ENCODE measurements at regions not wholly inside any gene's neighbourhood (a gene's known extent, or its start where the extent isn't known, plus 50 kb on each side); places are given as distances from the start of the nearest gene placed in this dataset.

DNA sequence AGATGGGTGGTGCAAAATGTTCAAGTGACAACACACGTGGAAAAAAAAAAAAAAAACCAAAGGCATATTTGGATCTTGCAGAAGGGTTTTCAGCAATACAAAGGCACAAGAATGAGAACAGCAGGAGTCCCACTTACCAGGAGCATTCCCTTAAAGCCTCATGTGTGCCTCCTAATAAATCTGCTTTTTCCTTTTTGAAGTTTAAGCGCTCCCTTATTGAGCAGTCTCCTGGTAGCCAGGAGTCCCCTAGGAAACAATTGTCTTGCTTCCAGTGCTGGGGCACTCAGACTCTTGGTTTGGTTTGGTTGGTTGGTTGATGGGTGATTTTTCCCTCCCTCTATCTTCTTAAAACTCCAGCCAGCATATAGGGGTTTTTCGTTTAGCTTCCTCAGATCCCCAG lies 321.8 kb upstream of the NFE2L3 start:
- no peak for DNase-seq

DNA sequence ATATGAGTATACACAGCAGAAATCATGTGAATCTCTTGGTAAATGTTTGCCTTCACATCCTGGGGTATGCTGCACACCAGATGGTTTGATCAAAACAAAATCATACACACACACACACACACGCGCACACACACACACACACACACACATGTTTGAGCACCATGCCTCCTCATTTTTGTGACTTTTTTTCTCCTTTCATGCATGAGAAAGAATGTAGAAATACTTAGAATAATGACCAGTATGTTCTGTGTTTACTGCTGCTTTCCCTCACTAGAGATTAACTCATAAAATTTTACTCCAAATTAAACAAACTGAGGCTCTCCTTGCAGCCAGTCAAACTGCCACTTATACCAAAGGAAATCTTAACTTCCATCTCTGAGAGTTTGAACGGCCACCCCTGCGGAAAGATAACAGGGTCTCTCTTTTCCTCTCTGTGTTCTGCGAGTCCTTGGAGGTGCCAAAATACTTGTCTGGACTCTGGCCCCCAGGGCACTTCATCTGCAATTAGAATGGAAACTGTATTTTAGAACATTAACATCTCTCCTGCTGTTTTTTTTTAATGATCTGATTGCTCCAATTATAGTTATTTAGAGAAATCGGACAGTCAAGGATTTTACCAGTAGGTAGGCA lies 320.8 kb upstream of the NFE2L3 start:
- no peak for DNase-seq

DNA sequence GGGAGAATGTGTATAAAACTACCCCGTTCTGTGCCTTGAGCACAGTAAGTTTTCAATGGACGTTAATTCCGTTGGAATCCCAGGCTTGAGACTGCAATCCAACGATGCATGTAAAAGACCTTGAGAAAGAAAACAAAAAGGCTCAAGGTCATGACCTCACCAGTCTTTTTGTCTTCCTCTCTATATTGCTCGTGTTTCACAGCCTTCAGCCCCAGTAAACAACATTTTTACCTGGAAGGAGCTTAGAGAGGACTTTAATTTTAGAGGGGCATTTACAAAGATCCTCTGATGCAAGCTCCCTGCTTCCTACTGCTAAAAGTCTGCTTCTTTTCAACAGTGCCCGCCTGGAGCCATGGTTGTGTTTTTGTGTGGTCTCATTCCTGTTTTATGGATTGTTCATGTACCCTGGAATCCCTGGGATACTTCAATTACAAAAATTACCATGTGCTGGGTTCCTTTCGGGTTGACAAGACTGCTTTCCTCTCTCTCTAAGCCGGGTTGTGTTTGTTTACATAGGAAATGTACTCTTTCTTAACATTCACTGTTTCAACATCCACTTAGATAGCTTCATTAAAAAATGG lies 320.1 kb upstream of the NFE2L3 start:
- no peak for DNase-seq

DNA sequence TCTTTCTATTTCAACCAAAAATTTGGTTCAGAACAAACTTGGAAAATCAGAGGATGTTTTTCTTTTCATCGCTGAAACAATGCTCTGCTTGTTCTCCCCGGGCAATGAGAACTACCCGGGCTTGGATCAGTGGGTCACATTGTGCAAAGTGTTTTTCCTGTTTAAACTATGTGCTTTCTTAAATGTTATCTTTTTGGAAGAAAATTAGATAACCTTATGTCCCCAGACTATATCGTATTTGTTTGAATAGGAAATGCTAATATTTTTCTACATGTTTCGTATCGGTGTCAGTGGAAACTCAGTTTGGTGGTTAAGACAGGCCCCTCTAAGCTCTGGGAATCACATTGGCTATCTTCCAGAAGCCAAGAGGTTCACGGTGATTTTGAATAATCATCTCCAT lies 319.5 kb upstream of the NFE2L3 start:
- DNase-seq: no peak

DNA sequence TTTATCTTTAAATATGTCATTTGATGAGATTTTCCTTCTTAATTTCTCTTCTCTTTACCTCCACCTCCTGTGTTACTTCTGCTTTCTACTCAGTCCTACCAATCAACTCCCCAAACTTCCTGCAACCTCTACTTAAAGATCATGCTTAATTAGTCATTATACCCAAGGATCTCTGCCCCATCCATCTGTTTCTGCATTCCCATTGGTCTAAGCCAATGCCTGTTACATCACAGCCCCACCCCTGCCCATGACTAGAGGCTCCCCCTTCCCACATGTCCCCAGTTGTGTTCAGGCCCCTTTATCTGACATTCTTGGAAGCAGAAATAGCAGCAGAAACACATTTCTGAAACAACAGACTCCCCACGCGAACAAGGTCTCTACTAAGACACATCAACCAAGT lies 319.1 kb upstream of the NFE2L3 start:
- DNase-seq: no peak

DNA sequence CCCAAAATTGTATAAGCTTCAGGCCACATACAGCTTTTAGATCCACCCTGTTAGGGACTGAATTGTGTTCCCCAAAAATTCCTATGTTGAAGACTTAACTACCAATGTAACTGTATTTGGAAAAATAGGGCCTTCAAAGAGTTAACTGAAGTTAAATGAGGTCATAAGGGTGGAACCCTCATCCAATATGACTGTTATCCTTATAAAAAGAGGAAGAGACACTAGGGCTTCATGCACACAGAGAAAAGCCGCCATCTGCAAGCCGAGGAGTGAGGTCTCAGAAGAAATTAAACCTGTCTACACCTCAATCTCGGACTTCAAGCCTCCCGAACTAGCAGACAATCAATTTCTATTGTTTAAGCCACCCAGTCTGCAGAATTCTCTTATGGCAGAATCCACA lies 317.9 kb upstream of the NFE2L3 start:
- DNase-seq: no peak

DNA sequence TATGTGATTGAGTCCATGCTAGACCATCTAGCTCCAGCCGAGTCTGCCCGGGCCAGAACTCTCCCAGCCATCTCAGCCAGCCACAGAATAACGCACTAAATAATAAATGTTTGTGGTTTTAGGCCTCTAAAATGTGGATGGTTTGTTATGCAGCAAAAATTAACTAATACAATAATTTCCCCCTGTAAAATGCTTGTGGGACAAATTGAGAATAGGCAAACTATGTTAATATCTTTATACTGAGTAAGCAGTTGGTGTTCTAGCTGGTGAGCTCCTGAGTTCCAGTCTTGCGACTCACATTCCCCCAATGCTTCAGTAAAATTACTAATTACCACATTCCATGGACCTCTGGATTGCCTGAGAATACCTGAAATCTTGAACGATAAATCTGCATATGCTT lies 316.8 kb upstream of the NFE2L3 start:
- DNase-seq: no peak

DNA sequence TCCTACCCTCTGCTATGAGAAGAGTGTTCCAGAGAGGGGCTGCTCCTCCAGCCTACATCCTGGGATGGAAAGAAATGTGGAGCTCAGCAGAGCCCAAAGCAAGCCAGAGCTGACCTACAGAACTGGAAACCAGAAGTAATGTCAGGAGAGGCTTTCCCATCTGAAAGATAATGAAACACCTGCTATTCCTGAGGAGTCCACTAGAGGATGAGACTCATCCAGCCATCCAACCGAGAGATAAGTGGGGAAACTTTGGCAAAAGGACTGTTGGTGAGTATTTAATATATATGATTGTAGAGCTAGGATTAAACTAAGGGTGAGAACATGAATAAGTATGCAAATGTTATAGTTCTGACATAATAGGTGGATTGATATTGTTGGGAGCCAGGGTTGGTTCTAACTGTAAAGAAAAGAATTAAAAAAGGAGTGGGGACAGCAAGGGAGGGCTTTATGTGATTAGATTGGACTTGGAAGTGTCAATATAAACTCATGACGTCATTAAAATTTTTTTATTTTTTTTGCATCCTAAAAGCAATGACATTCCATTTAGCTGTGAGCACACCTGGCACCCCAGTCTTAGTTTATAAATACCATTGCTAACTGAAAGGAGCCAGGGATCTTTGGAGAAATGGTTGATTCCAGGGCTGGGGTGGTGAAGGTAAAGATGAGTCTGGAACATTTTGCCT lies 312.8 kb upstream of the NFE2L3 start:
- DNase-seq: no peak

DNA sequence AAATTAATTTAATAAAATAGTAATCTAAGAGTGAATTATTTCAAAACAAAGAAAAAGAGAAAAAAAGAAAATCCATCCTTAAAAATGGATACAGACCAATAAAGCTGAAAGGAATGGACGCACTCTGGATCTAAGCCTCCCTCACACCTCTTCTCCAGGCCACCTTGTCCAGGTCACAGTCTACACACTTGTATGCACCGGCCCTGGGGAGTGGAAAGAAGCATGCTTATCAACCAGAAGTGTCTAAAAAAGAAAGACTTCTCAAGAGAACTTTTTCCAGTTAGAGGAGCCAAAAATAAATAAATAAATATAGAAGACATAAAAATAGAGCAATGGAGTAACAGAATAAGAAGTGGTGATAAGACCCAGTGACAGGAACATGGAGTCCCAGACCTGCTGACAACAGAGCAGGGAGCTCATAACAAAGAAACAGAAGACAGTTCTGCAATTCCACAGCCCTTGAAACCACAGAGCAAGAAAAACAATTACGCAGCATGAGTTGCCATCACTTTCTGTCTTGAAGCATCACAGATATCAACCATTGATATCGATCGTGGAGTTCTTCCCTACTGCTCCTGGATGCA lies 311.7 kb upstream of the NFE2L3 start:
- no peak for DNase-seq

DNA sequence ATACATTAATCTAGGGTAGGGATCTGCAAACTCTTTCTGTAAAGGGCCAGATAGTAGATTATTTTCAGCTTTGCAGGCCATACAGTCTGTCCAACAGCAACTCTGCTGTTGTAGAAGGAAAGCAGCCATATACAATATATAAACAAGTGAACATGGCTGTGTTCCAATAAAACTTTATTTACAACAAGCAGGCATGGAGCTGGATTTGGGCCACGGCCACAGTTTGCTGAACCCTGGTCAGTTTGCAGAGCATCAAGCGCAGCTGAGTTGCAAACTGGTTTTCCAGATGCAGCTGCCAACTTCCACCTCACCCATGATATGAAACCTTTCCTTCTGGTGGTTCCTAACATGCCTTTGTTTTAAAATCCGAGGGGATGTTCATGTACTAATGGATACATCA lies 310.4 kb upstream of the NFE2L3 start:
- DNase-seq: no peak

DNA sequence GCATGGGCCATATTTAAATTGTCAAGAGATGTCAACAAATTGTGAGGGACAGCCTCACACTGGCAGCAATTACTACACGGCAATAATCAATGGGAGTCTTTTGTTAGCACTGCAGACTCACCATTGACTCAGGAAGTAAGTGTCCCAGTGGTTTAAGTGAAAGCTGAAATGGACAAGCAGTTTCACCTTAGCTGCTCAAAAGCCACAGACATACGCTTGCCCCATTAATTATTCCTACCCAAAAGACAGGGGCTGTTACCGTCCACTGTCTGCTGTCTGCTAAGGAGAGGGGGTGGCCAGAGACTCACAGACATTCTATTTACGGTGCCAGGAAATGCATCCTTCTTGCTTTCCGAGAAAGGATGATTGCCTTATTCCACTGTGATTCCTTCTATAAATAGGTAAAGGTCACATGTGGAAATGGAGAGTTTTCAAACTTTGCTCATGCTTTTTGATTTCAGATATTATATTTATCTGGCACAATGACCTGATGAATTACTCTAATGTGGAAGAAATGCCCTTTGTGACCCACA lies 309.7 kb upstream of the NFE2L3 start:
- no peak for DNase-seq

DNA sequence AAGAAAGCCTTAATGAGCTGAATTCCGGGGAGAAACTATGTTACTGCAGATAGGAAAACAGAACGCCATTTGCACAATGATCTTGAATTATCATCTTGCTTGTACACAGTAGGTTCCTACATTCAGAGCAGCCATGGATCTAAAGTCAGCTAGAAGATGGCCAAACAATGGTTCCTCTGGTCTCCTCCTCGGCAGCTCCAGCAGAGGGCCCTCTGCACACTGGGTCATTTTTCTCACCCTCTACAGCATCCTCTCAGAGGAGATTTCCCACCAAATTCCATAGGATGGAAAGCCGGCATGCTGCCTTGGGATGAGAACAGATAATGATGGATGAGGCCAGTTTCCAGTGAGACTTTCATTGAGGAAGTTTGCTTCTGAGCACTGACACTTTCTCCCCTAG lies 308.5 kb upstream of the NFE2L3 start:
- no peak for DNase-seq

DNA sequence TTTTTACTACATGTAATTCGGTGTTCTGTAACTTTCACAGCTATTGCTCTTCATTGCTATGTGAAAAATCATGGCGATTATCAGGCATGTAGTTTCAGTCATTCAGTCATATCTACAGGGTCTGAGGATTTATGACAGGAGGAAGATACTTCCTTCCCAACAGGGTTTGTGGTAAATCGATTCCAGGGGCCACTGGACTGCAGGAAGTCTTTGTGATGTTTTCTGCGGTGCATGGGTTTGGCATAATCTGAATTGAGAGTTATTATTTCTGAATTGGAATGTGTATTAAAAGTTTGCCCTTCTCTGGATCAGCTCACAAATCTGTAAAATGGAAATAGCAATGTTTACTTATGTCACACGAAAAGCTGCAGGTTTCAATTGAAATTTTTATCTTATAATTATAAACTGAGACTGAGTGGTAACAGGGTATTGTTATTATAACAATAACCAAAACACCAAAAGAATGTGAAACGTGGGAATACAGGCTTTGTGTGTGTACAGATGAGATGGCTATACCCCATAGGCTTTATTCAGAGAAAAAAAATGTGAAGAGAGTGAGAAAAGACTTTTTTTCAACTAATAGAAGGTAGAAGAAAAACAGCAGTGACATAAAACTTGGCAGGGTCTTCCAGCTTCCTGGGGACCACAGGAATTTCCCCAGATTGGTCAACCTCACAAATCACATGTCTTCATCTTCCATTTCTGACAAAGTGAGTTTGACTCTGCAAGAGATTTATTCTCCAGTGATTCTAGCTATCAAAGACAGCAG lies 307.7 kb upstream of the NFE2L3 start:
- no peak for DNase-seq

DNA sequence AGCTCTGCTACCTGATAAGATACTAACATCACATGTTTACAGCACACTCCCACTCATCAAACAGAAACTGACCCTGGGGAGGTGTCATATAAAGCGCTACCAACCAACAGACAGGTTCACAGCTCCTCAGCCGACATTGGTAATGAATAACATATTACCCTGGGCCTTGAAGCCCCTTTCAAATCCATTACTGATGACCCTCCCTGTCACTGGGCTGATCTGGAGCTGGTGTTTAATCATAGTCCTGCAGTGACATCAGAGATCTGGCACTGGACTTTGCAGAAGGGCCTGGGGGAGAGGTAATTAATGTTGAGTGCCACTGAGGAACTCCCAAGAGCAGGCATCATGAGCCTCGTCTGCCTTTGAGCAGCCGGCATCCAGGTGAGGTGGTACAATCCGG lies 306.5 kb upstream of the NFE2L3 start:
- no peak for DNase-seq

DNA sequence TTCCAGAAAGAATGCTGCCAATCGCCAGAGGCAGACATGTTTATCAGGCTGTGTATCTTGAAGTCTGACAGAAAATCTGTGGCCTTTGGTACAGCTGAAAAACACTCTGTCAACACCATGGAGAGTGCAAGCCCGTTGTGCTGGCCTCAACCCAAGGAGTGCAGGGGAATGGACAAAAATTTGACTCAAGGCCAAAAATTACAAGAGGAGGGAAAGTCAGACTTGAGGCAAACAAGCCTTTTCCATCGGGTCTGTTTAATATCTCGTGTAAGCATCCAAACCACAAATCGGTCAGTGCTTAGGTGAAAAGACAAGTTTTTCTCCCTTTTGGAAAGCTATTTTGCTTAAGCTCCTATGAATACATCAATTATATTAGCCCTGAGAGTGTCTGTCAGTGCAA lies 305.3 kb upstream of the NFE2L3 start:
- DNase-seq: peak; percentile 89

DNA sequence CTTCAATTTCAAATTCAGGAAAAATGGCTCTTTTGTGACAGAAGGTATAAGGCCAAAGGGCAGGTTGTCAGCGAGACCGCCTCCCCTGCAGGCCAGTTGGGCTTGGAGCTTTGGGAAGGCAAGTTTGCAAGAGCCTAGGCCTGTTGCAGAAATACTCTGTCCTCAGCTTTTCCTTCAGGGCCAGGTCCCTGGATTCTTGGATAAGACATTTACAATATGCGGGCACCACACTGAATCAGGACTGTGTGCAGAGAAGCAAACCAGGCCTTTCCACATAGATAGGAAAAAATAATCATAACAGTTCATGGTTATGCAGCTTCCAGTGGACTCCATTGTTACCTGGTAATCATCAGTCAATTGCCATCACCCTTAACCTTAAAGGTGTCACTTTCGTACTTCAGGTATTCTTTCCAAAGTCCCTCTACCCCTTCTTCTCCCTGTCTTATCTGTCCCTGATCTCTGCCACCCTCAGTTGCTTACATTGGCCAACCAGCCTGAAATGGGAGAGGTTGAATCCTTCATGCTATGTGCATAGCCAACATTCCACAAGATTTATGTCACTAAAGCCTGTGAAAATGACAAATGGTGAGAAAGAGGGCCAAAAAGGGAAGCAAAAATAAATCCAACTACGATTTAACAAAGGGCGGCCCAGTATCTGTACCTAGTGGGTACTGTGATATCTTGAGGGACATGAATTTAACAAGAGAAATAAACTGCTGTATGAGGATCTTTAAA lies 304.5 kb upstream of the NFE2L3 start:
- DNase-seq: no peak

DNA sequence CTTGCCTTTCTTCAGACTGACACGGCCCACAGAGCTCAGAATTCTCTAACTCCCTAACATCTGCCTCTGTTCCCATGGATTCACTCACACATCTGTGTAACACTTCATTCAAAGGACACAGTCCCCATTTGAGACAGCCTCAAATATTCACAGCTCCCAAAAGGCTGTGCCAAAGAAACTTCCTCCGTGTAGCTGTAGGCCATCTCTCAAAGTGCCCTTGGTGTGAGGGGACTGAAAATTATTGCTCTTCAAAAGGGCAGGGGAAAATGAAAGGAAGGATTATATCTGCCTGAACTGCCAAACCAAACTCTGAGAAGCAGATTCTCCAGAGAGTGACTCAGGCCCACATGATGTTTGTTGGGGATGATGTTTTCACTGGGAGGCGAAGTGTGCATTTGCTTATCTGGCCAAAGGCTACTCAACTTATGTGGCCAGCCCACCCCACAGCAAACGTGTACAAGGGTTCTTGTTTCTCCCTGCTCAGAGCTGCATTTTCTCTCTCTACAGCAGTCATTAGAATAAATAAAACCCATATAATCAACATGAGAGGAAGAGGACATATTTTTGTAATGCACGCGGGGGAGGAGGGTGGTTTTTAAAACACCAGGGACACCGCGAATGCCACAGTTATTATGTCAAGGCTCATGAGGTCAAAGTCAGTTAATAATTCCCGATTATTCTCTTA lies 302.4 kb upstream of the NFE2L3 start:
- peak; percentile 79 for DNase-seq

DNA sequence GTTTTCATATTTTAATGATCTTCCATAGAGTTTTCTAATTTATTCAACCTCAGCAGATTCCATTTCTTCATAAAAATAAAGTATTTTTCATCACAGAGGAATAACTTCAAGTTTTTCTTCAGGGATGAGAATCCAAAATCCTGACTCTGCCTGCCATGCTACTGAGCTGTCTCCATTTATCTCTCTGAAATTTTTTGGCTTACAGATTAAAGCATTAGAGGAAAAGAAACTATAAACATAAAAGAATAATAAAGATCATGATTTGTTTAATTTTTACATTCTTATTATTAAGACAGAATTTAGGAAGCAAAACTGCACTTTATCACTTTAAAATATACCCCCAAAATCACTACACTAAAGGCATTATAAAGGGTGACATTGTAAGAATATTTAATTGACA lies 301.8 kb upstream of the NFE2L3 start:
- DNase-seq: no peak

DNA sequence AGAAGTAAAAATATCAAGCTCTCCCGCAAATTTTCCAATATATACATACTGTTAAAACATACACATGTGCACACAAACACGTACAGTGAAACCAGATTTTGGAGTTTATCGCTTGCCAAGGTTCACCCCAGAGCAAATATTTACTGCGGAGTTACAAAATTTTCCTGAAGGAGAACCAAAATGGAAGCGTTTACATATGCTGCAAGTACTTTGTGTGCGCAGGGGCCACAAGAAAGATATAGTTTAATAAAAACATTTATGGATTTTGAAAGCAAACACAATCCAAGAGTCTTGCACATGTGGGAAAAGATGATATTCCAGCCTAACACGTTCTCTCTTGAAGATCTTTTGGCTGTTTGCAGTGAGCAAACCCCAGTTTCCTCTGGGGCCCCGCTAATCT lies 301.3 kb upstream of the NFE2L3 start:
- peak; percentile 48 for DNase-seq

DNA sequence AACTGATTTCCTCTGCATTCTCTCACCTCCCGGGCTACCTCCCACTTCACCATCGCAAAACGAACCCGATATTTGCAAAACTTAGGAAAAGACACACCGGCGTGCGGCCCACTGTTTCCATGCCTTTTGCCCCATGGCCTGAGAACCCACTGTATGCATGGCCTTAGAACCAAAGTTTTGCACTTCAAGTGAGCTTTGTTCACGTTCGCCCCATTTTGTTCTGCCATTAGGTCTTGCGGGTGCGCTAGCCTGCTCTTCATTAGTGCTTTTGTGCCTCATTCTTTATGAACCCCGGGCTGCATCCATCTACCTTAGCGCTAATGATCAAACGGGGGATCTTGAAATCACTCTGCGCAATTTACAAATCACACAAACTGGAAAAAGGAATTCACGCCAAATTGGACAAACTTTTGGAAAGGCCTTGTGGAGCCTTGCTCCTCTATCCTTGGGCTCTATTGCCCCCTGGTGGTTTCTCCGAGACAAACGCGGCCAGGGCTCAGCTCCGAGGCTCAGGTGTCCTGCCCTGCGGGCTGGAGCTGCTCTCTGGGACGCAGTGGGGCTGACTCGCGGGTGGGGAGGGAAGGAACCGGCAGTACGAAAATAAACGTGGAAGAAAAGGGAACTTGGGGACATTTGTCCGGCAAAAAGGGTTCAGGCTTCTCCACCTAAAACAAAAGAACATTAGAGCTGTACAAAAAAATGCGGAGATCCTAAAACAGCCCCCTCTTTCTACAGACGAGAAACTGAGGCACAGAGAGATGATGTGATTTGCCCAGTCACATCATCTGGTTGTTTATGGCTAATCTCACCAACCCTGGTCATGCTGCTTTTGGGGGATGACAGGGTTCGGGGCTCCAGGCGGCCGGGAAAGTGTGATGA lies 300.4 kb upstream of the NFE2L3 start:
- peak; percentile 92 for DNase-seq
